ENCODE measurements at regions not wholly inside any gene's neighbourhood (a gene's known extent, or its start where the extent isn't known, plus 50 kb on each side); places are given as distances from the start of the nearest gene placed in this dataset.

DNA sequence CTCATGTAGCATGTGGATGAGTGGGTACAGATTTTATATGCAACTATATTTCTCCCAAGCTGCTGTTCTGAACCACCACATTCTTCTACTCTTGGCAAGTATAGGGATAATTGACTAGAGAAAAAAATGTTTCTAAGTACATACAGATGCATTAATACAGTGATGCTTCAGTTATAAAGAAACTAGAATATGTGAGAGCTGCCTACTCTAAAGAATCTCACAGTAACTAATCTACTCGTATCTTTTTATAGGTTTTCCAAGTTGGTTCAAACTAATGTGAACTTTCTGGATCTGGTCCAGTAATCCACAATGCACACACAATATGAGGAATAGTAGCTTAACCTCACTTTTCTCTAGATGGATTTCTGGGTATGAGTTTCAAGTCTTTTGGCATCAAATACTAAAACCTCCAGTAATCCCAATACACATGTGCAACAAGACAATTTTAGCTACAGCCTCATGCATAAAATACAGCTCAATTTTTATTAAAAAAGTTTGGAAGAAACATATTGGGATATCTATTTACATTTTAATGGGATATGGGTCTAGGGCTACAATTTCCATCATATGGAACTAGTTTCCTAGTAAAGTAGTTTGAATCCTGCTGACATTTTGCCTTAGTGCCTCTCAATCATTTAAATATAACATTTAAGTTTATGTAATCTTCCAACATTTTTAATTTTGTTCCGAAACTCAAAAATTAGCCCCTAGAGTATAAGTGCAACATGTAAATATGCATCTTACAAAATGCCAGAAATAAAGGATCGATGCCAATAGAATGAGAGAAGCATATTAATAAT, 2209.7 kb downstream of the LRRC4C start:
- ChIA-PET CTCF (no interaction called here), POLR2A (no interaction called here)
- TF ChIP-seq, protein P1, sequence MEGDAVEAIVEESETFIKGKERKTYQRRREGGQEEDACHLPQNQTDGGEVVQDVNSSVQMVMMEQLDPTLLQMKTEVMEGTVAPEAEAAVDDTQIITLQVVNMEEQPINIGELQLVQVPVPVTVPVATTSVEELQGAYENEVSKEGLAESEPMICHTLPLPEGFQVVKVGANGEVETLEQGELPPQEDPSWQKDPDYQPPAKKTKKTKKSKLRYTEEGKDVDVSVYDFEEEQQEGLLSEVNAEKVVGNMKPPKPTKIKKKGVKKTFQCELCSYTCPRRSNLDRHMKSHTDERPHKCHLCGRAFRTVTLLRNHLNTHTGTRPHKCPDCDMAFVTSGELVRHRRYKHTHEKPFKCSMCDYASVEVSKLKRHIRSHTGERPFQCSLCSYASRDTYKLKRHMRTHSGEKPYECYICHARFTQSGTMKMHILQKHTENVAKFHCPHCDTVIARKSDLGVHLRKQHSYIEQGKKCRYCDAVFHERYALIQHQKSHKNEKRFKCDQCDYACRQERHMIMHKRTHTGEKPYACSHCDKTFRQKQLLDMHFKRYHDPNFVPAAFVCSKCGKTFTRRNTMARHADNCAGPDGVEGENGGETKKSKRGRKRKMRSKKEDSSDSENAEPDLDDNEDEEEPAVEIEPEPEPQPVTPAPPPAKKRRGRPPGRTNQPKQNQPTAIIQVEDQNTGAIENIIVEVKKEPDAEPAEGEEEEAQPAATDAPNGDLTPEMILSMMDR (IDR thresholded peaks at IDR 0.05; ENCODE audit: control extremely low read depth, extremely low read depth, low read depth, missing control alignments), result no peak
- DNase-seq (ENCODE audit: extremely low spot score), result no peak

DNA sequence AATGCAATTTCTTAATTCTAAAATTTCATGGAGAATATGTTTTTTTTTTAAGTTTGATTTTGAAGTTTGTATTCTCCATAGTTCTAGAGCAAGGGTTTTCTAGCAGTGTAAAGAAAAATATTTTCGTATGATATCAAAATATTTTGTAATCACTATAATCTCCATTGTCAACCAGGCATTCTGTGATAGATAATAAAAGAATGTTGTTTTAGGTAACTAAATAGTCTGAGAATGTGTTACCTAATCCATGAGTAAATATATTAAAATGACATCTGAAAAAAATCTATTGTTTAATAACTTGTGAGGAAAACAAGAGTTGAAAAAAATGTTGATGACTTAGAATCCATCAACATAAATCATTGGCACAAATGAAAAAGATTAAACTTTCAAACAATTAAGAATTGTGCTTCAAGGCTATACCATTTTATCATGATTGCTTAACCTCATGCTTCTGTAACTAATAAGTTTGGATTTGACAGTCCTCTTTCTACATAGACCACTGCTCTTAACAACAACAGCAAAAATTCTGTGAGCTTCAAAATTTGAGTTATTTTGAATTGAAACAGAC, 2211.8 kb downstream of the LRRC4C start:
- TF ChIP-seq, protein P1 (IDR thresholded peaks at IDR 0.05; ENCODE audit: control extremely low read depth, extremely low read depth, low read depth, missing control alignments), result no peak
- ChIA-PET CTCF (no interaction called here), POLR2A (no interaction called here)
- DNase-seq (ENCODE audit: extremely low spot score), result no peak

DNA sequence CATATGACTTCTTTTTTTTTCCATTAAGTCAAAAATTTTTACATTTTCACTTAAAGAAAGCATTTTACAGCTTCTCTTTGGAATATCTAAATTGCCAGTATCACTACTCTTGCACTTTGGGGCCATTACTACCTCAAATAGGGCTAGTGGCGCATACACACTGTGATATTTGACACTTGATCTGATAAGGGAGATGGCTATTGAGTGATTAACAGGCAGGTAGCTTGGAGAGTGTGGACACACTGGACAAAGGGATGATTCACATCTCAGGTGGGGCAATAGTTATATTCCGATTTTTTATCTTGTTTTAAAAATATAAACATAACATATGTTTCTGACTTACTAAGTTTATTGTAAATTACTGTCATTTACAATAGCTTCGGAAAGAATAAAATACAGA, 2219.9 kb downstream of the LRRC4C start:
- CTCF ChIA-PET, result no interaction called here

GRCh38 chr11:39236916-39237315, 2222.5 kb downstream of the LRRC4C start:
- no peak for DNase-seq (ENCODE audit: extremely low spot score)
- ChIA-PET POLR2A (no interaction called here), CTCF (no interaction called here)
- TF ChIP-seq, protein P1 (IDR thresholded peaks at IDR 0.05; ENCODE audit: control extremely low read depth, extremely low read depth, low read depth, missing control alignments), result no peak

More for the DNA sequence above, 2219.9 kb downstream of the LRRC4C start:
- TF ChIP-seq, protein P1 (IDR thresholded peaks at IDR 0.05; ENCODE audit: control extremely low read depth, extremely low read depth, low read depth, missing control alignments), result no peak
- POLR2A ChIA-PET, result no interaction called here
- DNase-seq (ENCODE audit: extremely low spot score), result no peak

DNA sequence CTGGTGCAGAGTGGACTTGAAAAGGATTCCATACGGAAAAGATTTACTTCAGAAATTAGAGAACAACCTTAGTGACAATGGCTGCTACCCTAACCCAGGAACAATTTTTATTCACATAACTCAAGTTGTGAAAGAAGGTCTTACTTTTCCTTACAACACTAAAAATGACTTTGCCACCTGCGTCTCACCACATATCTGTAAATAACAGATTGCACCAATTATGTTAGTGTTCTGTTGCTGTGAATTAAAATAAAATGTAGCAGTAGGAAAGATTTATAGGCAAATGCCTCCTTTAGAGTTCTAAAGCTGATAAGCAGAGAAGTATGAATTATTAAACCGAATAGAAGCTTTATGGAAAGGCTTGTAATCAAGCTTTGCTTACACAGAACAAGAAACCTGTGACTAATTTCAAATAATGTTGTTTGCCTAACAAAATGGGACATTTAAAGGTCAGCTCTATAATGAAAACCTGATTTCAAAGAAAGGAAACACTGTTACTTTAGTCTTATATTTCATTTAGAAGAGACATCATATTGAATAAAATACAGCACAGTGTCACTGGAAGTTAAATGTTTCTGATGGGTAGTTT, 2237.8 kb downstream of the LRRC4C start:
- ChIA-PET CTCF (no interaction called here), POLR2A (no interaction called here)
- TF ChIP-seq, protein P1 (IDR thresholded peaks at IDR 0.05; ENCODE audit: control extremely low read depth, extremely low read depth, low read depth, missing control alignments), result no peak
- no peak for DNase-seq (ENCODE audit: extremely low spot score)

- CTCF ChIA-PET, result no interaction called here
- POLR2A ChIA-PET, result no interaction called here
- TF ChIP-seq, protein P1 (IDR thresholded peaks at IDR 0.05; ENCODE audit: control extremely low read depth, extremely low read depth, low read depth, missing control alignments), result no peak
- no peak for DNase-seq (ENCODE audit: extremely low spot score)
Observed at GRCh38 chr11:39220501-39221230, 2238.8 kb downstream of the LRRC4C start.

All from GM10248 (cell line).